DMS53 treated with DMSO at 0.1 percent for 48 hours (cell line): ENCODE measurements at regions not wholly inside any gene's neighbourhood (a gene's known extent, or its start where the extent isn't known, plus 50 kb on each side); places are given as distances from the start of the nearest gene placed in this dataset.

ENCODE experiments used
- DNase-seq: peaks from one replicate; lab custom pipeline; 2025; ENCODE audit not compliant: unreplicated experiment; lab: John Stamatoyannopoulos, UW

- DNase-seq = no peak
Measured at GRCh38 chr16:62105244-62105643, 69.0 kb upstream of the CDH8 start.

GRCh38 chr16:62102588-62102987 lies 66.3 kb upstream of the CDH8 start:
- no peak for DNase-seq

- no peak for DNase-seq
Measured at GRCh38 chr16:62100651-62101050, 64.4 kb upstream of the CDH8 start.

GRCh38 chr16:62089715-62090114 lies 53.5 kb upstream of the CDH8 start:
- no peak for DNase-seq

- no peak for DNase-seq
Measured at GRCh38 chr16:62088731-62089410, 52.6 kb upstream of the CDH8 start.
